Kidney (tissue), 13 donors: ENCODE measurements at regions not wholly inside any gene's neighbourhood (a gene's known extent, or its start where the extent isn't known, plus 50 kb on each side); places are given as distances from the start of the nearest gene placed in this dataset.

Source experiments
- DNase-seq, 5 donors: peaks; one replicate each; pipeline ENCODE4 v3.0.0-alpha.2; 2013 to 2020
- FAIRE-seq: peaks from 2 replicates; lab custom pipeline; 2012; peaks lifted over from hg19 to GRCh38; lab: Jason Lieb, UNC
- H3K27ac ChIP-seq, 2 donors: one replicate each; pipeline ENCODE4 v1.7.0; 2013; ENCODE audit warnings: low read depth in 2 of 2, low read length in 2 of 2, inconsistent platforms in 1 of 2
- H3K27me3 ChIP-seq: one replicate; pipeline ENCODE4 v1.7.1; 2013; ENCODE audit warnings: low read length, inconsistent platforms; ENCODE audit not compliant: control insufficient read depth, insufficient read depth
- H3K36me3 ChIP-seq, 3 donors: one replicate each; pipeline versions ENCODE4 v1.7.0 to v1.7.1; 2013; ENCODE audit warnings: low read length in 3 of 3, control low read depth in 1 of 3, inconsistent platforms in 1 of 3; ENCODE audit not compliant: insufficient read depth in 3 of 3, control insufficient read depth in 2 of 3
- H3K4me1 ChIP-seq, 3 donors: one replicate each; pipeline versions ENCODE4 v1.7.0 to v1.7.1; 2013; ENCODE audit warnings: low read length in 3 of 3, inconsistent platforms in 1 of 3, low read depth in 1 of 3; ENCODE audit not compliant: control insufficient read depth in 2 of 3, insufficient read depth in 2 of 3
- H3K4me3 ChIP-seq, 3 donors: one replicate each; pipeline versions ENCODE4 v1.7.0 to v1.8.1; 2013; ENCODE audit warnings: low read length in 3 of 3, control low read depth in 1 of 3, inconsistent platforms in 1 of 3
- H3K9ac ChIP-seq, 3 donors: one replicate each; pipeline versions ENCODE4 v1.7.0 to v1.7.1; 2013; ENCODE audit warnings: low read length in 3 of 3, control low read depth in 1 of 3, inconsistent platforms in 1 of 3
- H3K9me3 ChIP-seq, 3 donors: one replicate each; pipeline versions ENCODE4 v1.7.0 to v1.7.1; 2013; ENCODE audit warnings: low read length in 3 of 3, control low read depth in 1 of 3, inconsistent platforms in 1 of 3; ENCODE audit not compliant: control insufficient read depth in 2 of 3, insufficient read depth in 1 of 3
- CTCF ChIP-seq: IDR thresholded peaks from 3 replicates; pipeline ENCODE4 v1.5.1; 2012; ENCODE audit warnings: mild to moderate bottlenecking, moderate library complexity, borderline replicate concordance; ENCODE audit not compliant: insufficient read depth; ENCODE audit errors: extremely low read depth
- intact Hi-C: fragments of 100-400 bp; cut with DNase I; formaldehyde crosslinking; loops from one replicate; pipeline ENCODE4 v1.11.1; 2022
- donor health status: control.
- donor health status: control.
- donor health status: control.
- donor health status: control.
- donor health status: control.
- donor health status: DM: yes; HTN: yes; CAD: no.
- donor health status: Normal renal cell carcinoma (clear cell type).

- intact Hi-C loops: no loop called here
- TF ChIP-seq CTCF: no peak
- no peak overlapping the region for H3K27ac ChIP-seq
- peaks cover 0 to 5% (median 0%) of the 10 kb centered on the region in 3 donors for H3K4me1 ChIP-seq
- H3K4me3 ChIP-seq: no peak overlapping the region
- FAIRE-seq (no peak), DNase-seq (peak in 2 of 5 donors; percentile 29 to 41)
- no peaks in the 10 kb centered on the region for H3K27me3 ChIP-seq
- no peaks in the 10 kb centered on the region for H3K36me3 ChIP-seq
- no peaks in the 10 kb centered on the region for H3K9me3 ChIP-seq
- H3K9ac ChIP-seq: no peak overlapping the region
Measured at GRCh38 chr2:45263147-45263546, 253.9 kb upstream of the SIX2 start.

GRCh38 chr2:45261746-45262145, 252.5 kb upstream of the SIX2 start:
- H3K36me3 ChIP-seq: no peaks in the 10 kb centered on the region
- intact Hi-C loops: no loop called here
- no peak overlapping the region for H3K27ac ChIP-seq
- no peak overlapping the region for H3K9ac ChIP-seq
- no peaks in the 10 kb centered on the region for H3K27me3 ChIP-seq
- DNase-seq: peak in 4 of 5 donors; percentile 43 to 57 (median 49)
- FAIRE-seq: no peak
- H3K4me3 ChIP-seq: no peak overlapping the region
- H3K9me3 ChIP-seq: no peaks in the 10 kb centered on the region
- TF ChIP-seq CTCF: no peak
- H3K4me1 ChIP-seq: peaks cover 0 to 5% (median 0%) of the 10 kb centered on the region in 3 donors

GRCh38 chr2:45260946-45261345, 251.7 kb upstream of the SIX2 start:
- FAIRE-seq (no peak), DNase-seq (no peak)
- no peak for TF ChIP-seq CTCF
- Histone ChIP-seq H3K27ac (no peak overlapping the region), H3K27me3 (no peaks in the 10 kb centered on the region), H3K4me1 (peaks cover 0 to 5% (median 0%) of the 10 kb centered on the region in 3 donors), H3K9me3 (no peaks in the 10 kb centered on the region), H3K36me3 (no peaks in the 10 kb centered on the region), H3K9ac (no peak overlapping the region), H3K4me3 (no peak overlapping the region)
- intact Hi-C loops: no loop called here
